BE2C (cell line): ENCODE measurements at regions not wholly inside any gene's neighbourhood (a gene's known extent, or its start where the extent isn't known, plus 50 kb on each side); places are given as distances from the start of the nearest gene placed in this dataset.

Experiments
- DNase-seq: peaks from one replicate; pipeline ENCODE4 v3.0.0-alpha.2; 2020
- H3K27me3 ChIP-seq: fragments of 250-450 bp; sonication (Bioruptor Pico); 2 replicates; pipeline ENCODE4 v1.5.1; 2020; ENCODE audit warnings: mild to moderate bottlenecking
- H3K36me3 ChIP-seq: fragments of 250-450 bp; sonication (Bioruptor Pico); 2 replicates; pipeline ENCODE4 v1.5.1; 2020; ENCODE audit warnings: mild to moderate bottlenecking
- H3K4me1 ChIP-seq: fragments of 250-450 bp; sonication (Bioruptor Pico); 2 replicates; pipeline ENCODE4 v1.5.1; 2020
- H3K4me3 ChIP-seq: 2 replicates; pipeline ENCODE4 v1.5.1; 2011; ENCODE audit warnings: low read depth, low read length
- H3K9me3 ChIP-seq: fragments of 250-450 bp; sonication (Bioruptor Pico); 2 replicates; pipeline ENCODE4 v1.5.1; 2020
- TF ChIP-seq, protein P1 (sequence below): IDR thresholded peaks from 2 replicates; pipeline ENCODE4 v1.5.1; 2012; ENCODE audit warnings: mild to moderate bottlenecking, low read depth, low read length

GRCh38 chr4:157918036-157918832, 254.6 kb downstream of the GASK1B start:
- TF ChIP-seq, protein P1, sequence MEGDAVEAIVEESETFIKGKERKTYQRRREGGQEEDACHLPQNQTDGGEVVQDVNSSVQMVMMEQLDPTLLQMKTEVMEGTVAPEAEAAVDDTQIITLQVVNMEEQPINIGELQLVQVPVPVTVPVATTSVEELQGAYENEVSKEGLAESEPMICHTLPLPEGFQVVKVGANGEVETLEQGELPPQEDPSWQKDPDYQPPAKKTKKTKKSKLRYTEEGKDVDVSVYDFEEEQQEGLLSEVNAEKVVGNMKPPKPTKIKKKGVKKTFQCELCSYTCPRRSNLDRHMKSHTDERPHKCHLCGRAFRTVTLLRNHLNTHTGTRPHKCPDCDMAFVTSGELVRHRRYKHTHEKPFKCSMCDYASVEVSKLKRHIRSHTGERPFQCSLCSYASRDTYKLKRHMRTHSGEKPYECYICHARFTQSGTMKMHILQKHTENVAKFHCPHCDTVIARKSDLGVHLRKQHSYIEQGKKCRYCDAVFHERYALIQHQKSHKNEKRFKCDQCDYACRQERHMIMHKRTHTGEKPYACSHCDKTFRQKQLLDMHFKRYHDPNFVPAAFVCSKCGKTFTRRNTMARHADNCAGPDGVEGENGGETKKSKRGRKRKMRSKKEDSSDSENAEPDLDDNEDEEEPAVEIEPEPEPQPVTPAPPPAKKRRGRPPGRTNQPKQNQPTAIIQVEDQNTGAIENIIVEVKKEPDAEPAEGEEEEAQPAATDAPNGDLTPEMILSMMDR, result no peak
- H3K36me3 ChIP-seq, result no peaks in the 10 kb centered on the region
- DNase-seq, result no peak
- H3K4me3 ChIP-seq, result no peak overlapping the region
- no peaks in the 10 kb centered on the region for H3K27me3 ChIP-seq
- H3K4me1 ChIP-seq, result no peaks in the 10 kb centered on the region; the same call in none of the 2 replicates
- no peaks in the 10 kb centered on the region for H3K9me3 ChIP-seq

GRCh38 chr4:157912212-157912611, 260.6 kb downstream of the GASK1B start:
- peaks cover 12% of the 10 kb centered on the region for H3K4me1 ChIP-seq
- TF ChIP-seq, protein P1, result no peak
- no peaks in the 10 kb centered on the region for H3K36me3 ChIP-seq
- H3K9me3 ChIP-seq, result no peaks in the 10 kb centered on the region
- 0 out of 2 replicates have a peak overlapping the region, but pooled peaks have one; percentile 6 for H3K4me3 ChIP-seq
- DNase-seq, result no peak
- no peaks in the 10 kb centered on the region for H3K27me3 ChIP-seq

- Histone ChIP-seq H3K4me1 (peaks cover 17% of the 10 kb centered on the region), H3K4me3 (0 out of 2 replicates have a peak overlapping the region, but pooled peaks have one; percentile 6), H3K9me3 (no peaks in the 10 kb centered on the region), H3K36me3 (no peaks in the 10 kb centered on the region), H3K27me3 (no peaks in the 10 kb centered on the region)
- TF ChIP-seq, protein P1, result no peak
- no peak for DNase-seq
Measured at GRCh38 chr4:157911662-157912061, 261.2 kb downstream of the GASK1B start.

GRCh38 chr4:157908691-157909090, 264.1 kb downstream of the GASK1B start:
- DNase-seq, result no peak
- Histone ChIP-seq H3K9me3 (no peaks in the 10 kb centered on the region), H3K36me3 (no peaks in the 10 kb centered on the region), H3K4me3 (no peak overlapping the region), H3K4me1 (peaks cover 21% of the 10 kb centered on the region), H3K27me3 (no peaks in the 10 kb centered on the region)
- TF ChIP-seq, protein P1, result no peak

DNA sequence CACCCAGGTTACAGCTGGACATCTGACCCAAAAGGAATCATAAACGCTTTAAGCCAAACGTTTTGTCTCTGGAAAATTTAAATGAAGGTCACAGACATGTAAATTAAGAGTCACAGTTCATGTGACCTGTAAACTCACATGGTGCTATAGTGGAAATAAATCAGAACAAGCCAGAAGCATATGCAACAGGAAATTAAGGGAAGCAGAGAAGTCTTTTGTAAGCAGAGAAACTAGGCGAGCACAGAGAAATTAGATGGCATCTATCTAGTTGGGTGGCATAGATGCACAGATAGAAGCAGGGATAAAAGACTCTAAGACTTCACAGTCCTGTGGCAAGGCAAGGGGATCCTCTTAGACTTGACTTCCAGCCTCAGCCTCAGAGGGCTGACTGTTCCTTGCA, 264.8 kb downstream of the GASK1B start:
- no peaks in the 10 kb centered on the region for H3K9me3 ChIP-seq
- no peaks in the 10 kb centered on the region for H3K36me3 ChIP-seq
- TF ChIP-seq, protein P1, result no peak
- no peak overlapping the region for H3K4me3 ChIP-seq
- no peaks in the 10 kb centered on the region for H3K27me3 ChIP-seq
- H3K4me1 ChIP-seq, result peaks cover 21% of the 10 kb centered on the region
- DNase-seq, result no peak

DNA sequence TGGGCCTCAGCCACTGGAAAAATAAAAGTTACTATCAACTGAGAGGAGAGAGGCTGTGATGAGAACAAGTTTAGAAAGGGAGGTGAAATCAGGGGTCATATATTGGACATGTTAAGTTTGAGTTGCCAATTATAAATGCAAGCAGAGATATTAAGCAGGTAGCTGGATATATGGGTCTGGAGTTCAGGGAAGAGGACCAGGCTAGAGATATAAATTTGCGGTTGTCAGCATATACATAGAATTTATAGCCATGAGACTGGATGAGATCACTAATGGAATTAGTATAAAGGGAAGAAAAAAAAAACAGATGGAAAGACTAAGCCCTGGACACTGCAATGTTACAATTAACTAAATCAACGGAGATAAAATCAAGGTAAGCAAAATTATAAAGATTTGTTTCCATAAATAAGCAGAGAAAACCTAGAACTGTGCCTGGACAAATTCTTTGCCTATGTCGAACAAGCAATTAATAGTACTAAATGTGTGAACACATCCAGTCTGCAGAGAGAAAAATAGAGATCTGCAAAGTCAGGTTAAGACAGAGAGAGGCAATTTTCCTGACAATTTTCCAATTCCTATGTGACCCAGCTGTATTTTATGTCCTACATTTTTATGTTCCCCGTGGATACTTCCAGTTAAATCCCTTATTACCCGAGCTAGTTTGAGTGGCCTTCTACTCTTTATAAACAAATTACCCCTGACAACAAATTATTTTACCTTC, 265.4 kb downstream of the GASK1B start:
- Histone ChIP-seq H3K4me3 (no peak overlapping the region), H3K27me3 (no peaks in the 10 kb centered on the region), H3K36me3 (no peaks in the 10 kb centered on the region), H3K4me1 (peaks cover 19% of the 10 kb centered on the region), H3K9me3 (no peaks in the 10 kb centered on the region)
- DNase-seq, result no peak
- TF ChIP-seq, protein P1, result no peak
